Thymus (tissue), 11 donors: ENCODE measurements at regions not wholly inside any gene's neighbourhood (a gene's known extent, or its start where the extent isn't known, plus 50 kb on each side); places are given as distances from the start of the nearest gene placed in this dataset.

Experiments
- DNase-seq, 9 donors: peaks; one replicate each; pipeline ENCODE4 v3.0.0-alpha.2; 2013; ENCODE audit warnings: low spot score in 9 of 9, low read depth in 6 of 9, missing footprints in 1 of 9
- H3K27ac ChIP-seq, 2 donors: one replicate each; pipeline ENCODE4 v1.5.1; 2013; ENCODE audit warnings: control low read depth in 1 of 2, low read depth in 1 of 2, low read length in 1 of 2, mild to moderate bottlenecking in 1 of 2, moderate library complexity in 1 of 2
- H3K27me3 ChIP-seq, 2 donors: one replicate each; pipeline ENCODE4 v1.5.1; 2013; ENCODE audit warnings: low read length in 1 of 2; ENCODE audit not compliant: control insufficient read depth in 2 of 2, insufficient read depth in 1 of 2
- H3K36me3 ChIP-seq, 2 donors: one replicate each; pipeline ENCODE4 v1.5.1; 2013; ENCODE audit warnings: low read length in 1 of 2, mild to moderate bottlenecking in 1 of 2, moderate library complexity in 1 of 2; ENCODE audit not compliant: control insufficient read depth in 2 of 2, insufficient read depth in 2 of 2
- H3K4me1 ChIP-seq, 2 donors: one replicate each; pipeline ENCODE4 v1.5.1; 2013; ENCODE audit warnings: low read length in 2 of 2; ENCODE audit not compliant: control insufficient read depth in 2 of 2, insufficient read depth in 2 of 2
- H3K4me3 ChIP-seq, 2 donors: one replicate each; pipeline ENCODE4 v1.5.1; 2013; ENCODE audit warnings: low read length in 2 of 2, control low read depth in 1 of 2, mild to moderate bottlenecking in 1 of 2
- H3K9me3 ChIP-seq, 2 donors: one replicate each; pipeline ENCODE4 v1.5.1; 2013; ENCODE audit warnings: low read length in 1 of 2, mild to moderate bottlenecking in 1 of 2; ENCODE audit not compliant: control insufficient read depth in 2 of 2, insufficient read depth in 1 of 2
- WGBS: extraction: QIAGEN DNeasy Blood & Tissue Kit; methylation state at CpG from one replicate; pipeline ENCODE4 v1.1.7; 2013; 5-methylcytosine and 5-hydroxymethylcytosine counted together
- donor health status: healthy.

DNA sequence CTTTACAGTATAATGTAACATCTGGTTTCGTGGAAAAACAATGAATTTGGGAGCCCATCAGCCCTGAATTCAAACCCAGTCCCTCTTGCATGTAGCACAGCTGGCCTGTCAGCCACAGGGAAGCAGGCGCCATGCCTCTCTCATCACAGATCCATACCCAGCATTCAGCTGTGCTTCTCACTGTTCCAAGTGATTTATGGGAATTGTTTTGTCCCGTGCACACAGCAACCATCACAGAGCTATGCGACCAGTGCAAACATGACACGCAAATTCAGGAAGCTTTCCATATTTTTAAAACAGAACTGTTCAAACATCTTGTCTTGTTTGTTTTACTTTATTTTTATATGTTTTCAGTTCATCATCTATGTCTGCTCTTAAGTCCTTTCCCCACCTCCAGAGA lies 496.1 kb downstream of the EIPR1 start:
- DNase-seq, result no peak
- 85% methylated on average over 5 of the region's 5 CpGs for WGBS
- H3K27me3 ChIP-seq, result no peaks in the 10 kb centered on the region

DNA sequence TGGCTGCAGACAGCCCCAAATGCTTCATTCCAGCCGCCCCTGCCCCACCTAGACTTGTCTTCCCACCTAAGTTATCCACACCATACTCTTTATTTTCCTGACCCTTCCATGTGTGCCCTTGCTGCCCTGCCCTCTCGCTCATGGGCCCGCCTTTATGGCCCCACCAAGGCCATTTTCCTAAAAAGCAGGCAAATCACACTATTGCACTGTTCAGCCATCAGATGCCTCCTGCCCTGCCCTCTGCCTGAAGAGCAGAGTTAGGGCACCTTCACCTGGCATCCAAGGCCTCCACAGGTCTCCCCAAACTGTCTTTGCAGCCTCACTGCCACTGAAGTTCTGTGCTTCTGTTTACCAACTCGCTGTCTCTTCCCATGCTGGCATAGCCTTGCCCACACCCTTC lies 496.7 kb downstream of the EIPR1 start:
- Histone ChIP-seq H3K4me1 (no peaks in the 10 kb centered on the region), H3K9me3 (peaks cover 0 to 4% of the 10 kb centered on the region in 2 donors), H3K4me3 (no peak overlapping the region), H3K36me3 (no peaks in the 10 kb centered on the region), H3K27me3 (no peaks in the 10 kb centered on the region), H3K27ac (no peak overlapping the region)
- 96% methylated on average over 4 of the region's 4 CpGs for WGBS
- DNase-seq, result no peak

More for the DNA sequence above, 496.1 kb downstream of the EIPR1 start:
- Histone ChIP-seq H3K36me3 (no peaks in the 10 kb centered on the region), H3K4me1 (no peaks in the 10 kb centered on the region), H3K27ac (no peak overlapping the region), H3K9me3 (peaks cover 0 to 4% of the 10 kb centered on the region in 2 donors), H3K4me3 (no peak overlapping the region)

DNA sequence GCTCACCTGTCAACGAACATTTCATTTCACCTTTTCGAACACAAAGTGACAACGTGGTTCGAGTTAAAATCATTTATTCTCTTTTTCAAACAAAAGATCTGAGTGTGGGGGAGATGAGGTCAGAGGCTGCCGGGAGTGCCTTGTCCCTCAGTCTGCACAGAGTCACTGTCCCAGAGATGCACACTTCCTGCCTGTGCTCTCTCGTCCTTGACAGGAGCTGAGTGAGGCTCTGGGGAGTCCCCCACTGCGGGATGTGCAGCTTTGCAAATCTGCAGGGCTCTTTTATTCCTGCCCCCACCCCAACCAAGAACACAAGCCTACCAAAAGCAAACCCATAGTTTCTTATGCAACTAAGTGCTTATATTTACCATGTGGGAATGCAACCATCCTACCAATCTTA lies 497.8 kb downstream of the EIPR1 start:
- DNase-seq, result no peak
- peaks cover 0 to 4% of the 10 kb centered on the region in 2 donors for H3K9me3 ChIP-seq

DNA sequence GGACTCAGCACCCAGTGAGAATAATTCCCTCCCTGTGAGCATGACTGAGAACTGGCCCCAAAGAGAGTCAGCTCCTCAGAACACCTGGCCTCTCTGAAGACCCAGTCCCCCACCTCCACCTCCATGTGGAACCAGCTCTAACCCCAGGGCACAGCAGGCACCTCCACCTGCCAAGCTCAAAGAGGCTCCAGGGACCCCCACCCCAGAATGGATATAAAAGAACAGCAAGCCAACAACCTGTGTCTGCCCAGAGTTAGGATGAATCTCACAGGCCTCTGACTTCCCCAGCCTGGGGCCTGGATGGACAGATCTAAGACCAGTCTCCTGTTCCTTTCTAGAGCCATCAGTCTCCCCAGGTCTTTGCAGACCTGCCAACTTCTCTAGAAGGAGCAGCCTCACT lies 498.5 kb downstream of the EIPR1 start:
- Histone ChIP-seq H3K9me3 (peaks cover 0 to 4% of the 10 kb centered on the region in 2 donors), H3K36me3 (no peaks in the 10 kb centered on the region), H3K27ac (no peak overlapping the region), H3K4me3 (no peak overlapping the region), H3K4me1 (no peaks in the 10 kb centered on the region), H3K27me3 (no peaks in the 10 kb centered on the region)
- no peak for DNase-seq

More for the DNA sequence above, 497.8 kb downstream of the EIPR1 start:
- Histone ChIP-seq H3K36me3 (no peaks in the 10 kb centered on the region), H3K4me1 (no peaks in the 10 kb centered on the region), H3K4me3 (no peak overlapping the region), H3K27me3 (no peaks in the 10 kb centered on the region), H3K27ac (no peak overlapping the region)
- WGBS, result 73% methylated on average over 7 of the region's 7 CpGs

DNA sequence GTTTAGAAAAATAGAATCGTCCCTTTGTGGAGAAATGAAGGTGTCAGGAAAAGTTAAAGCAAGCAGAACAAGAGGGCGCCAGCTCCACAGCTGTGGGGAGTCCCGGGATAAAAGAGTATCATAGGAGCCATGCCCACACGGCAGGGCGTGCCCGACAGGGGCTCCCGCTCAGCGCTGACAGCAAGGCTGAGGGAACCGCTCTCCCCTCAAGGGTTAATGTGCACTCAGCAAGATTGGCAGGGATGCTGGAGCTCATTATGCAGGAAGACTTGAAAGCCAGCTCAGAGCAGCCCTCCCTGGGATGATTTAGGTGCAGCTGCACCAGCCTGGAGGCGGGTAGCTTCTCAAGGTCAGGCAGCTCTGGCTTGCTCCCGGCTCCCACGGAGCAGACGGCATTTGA lies 500.2 kb downstream of the EIPR1 start:
- DNase-seq, result no peak
- WGBS, result 94% methylated on average over 13 of the region's 13 CpGs
- H3K4me1 ChIP-seq, result no peaks in the 10 kb centered on the region
- H3K4me3 ChIP-seq, result no peak overlapping the region
- no peak overlapping the region for H3K27ac ChIP-seq
- H3K27me3 ChIP-seq, result no peaks in the 10 kb centered on the region
- no peaks in the 10 kb centered on the region for H3K36me3 ChIP-seq
- peaks cover 0 to 4% of the 10 kb centered on the region in 2 donors for H3K9me3 ChIP-seq

DNA sequence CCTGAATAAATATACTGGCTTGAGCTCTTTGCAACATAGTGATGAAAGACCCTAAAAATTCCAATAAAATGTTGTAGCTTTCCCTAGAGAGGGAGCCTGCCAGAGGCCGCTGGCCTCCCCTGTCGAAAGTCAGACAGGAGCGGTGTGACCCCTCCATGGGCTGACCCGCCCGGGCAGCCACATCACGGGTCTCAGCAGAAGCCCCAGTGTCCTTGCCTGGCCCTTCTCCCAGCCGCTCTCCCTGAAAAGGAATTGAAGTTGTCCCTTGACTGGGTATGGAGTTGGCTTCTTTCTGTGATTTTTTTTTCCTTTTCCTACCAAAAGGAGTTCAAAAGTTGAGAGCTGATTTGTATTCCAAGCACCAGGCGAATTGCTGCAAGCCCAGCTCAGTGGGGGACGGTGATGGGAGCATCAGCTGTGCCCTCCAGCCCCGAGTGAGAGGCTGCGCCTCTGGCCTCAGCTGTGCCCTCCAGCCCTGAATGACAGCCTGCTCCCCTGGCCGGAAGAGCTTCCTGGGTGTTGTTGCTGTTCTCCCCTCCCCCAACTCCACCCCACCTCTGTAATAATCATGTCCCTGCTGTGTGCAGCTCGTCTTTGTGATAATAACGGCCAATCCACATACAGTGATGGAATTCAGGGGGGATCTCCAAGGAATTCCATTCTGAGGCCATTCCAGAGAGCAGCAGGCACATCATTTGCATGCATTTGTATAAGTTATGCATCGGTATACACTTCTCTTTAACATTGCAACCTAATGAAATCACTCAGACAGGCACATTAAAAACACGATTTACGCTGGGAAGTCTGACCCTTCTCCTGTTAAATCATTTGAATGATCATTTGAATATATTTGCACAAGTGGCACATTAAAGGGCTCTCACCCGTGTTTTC lies 501.0 kb downstream of the EIPR1 start:
- Histone ChIP-seq H3K27me3 (no peaks in the 10 kb centered on the region), H3K4me3 (no peak overlapping the region), H3K36me3 (no peaks in the 10 kb centered on the region), H3K27ac (no peak overlapping the region), H3K4me1 (no peaks in the 10 kb centered on the region), H3K9me3 (peaks cover 0 to 4% of the 10 kb centered on the region in 2 donors)
- WGBS, result 94% methylated on average over 18 of the region's 18 CpGs
- DNase-seq, result no peak

DNA sequence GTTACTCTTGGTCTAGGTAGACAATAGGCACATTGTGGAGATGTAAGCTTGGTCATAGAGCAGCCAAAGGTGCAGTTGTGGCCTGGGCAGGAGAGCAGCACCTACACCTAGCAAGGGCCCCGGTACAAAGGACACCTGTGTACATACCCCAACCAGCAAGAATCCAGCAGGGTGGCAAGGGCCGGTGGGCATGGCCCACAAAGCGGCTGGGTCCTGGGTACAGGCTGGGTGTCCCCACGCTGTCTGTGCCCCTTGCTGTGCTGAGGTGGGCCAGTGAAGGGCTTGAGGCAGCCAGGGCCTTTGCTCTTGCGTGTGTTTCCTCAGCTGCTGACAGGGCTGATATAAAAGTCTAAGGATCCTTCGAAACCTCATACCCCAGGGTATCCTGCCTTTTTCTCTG lies 501.8 kb downstream of the EIPR1 start:
- DNase-seq, result no peak
- no peak overlapping the region for H3K4me3 ChIP-seq
- WGBS, result 95% methylated on average over 6 of the region's 6 CpGs
- peaks cover 0 to 4% of the 10 kb centered on the region in 2 donors for H3K9me3 ChIP-seq
- no peak overlapping the region for H3K27ac ChIP-seq
- H3K4me1 ChIP-seq, result no peaks in the 10 kb centered on the region
- no peaks in the 10 kb centered on the region for H3K27me3 ChIP-seq
- H3K36me3 ChIP-seq, result no peaks in the 10 kb centered on the region

DNA sequence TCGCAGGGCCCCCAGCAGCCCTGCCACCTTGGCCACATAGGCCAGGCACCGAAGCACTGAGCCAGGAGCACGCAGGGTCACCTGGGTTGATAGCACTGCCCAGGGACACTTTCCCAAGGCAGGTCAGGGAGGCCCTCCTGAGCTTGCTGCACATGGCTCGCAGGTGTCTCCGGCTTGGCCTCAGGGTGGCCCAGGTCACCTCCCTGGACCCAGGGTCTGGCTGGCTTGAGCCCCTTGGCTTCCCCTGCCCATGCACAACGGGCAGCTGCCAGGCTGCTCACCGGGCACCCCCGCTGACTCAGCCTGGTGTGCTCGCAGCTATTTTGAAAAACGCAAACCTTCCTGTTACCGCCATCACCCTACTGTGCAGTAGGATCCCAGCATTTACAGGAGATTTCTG lies 502.3 kb downstream of the EIPR1 start:
- DNase-seq, result no peak
- peaks cover 0 to 4% of the 10 kb centered on the region in 2 donors for H3K9me3 ChIP-seq
- no peaks in the 10 kb centered on the region for H3K36me3 ChIP-seq
- H3K27ac ChIP-seq, result no peak overlapping the region
- H3K27me3 ChIP-seq, result no peaks in the 10 kb centered on the region
- WGBS, result 95% methylated on average over 11 of the region's 11 CpGs
- H3K4me1 ChIP-seq, result no peaks in the 10 kb centered on the region
- H3K4me3 ChIP-seq, result no peak overlapping the region

DNA sequence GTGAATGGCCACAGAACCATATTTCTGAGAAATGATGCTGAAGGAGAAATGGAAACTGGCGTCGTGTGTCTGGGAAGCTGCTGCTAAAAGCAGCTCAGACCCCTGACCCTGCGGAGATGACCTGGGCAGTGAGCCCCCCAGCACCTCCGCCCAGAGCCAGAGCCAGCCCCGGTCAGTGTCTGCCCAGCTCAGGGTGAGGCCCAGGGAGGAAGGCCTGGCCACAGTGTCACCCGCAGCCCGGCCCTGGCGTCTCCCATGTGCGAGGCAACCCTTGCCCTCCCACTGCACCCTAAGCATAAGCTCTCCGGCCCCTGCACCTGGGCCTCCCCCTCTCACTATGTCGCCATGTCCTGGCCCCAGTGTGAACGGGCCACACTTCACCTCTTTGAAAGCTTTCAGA lies 502.8 kb downstream of the EIPR1 start:
- Histone ChIP-seq H3K36me3 (no peaks in the 10 kb centered on the region), H3K27ac (no peak overlapping the region), H3K4me3 (no peak overlapping the region), H3K27me3 (no peaks in the 10 kb centered on the region), H3K4me1 (no peaks in the 10 kb centered on the region), H3K9me3 (peaks cover 0 to 4% of the 10 kb centered on the region in 2 donors)
- no peak for DNase-seq
- WGBS, result 92% methylated on average over 12 of the region's 12 CpGs
